C4-2B (cell line): ENCODE measurements at regions not wholly inside any gene's neighbourhood (a gene's known extent, or its start where the extent isn't known, plus 50 kb on each side); places are given as distances from the start of the nearest gene placed in this dataset.

Experiments
- ZFX ChIP-seq: fragments of 450-650 bp; IDR thresholded peaks from 2 replicates; pipeline ENCODE4 v1.6.1; 2017
- TF ChIP-seq, protein P1 (sequence below): fragments of 450-650 bp; conservative IDR thresholded peaks from 2 replicates; pipeline ENCODE4 v1.5.1; 2017; ENCODE audit warnings: mild to moderate bottlenecking

DNA sequence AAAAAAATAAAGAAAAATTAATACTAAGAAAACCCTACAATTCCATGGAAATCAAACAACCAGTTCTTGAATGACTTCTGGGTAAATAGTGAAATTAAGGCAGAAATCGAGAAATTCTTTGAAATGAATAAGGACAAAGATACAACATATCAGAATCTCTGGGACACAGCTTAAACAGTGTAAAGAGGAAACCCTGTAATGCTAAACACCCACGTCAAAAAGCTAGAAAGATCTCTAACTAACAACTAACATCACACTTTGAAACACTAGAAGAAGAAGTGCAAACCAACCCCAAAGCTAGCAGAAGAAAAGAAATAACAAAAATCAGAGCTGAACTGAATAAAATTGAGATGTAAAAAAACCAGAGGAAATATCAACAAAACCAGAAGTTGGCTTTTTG is 114.6 kb upstream of the CD180 start:
- TF ChIP-seq, protein P1, sequence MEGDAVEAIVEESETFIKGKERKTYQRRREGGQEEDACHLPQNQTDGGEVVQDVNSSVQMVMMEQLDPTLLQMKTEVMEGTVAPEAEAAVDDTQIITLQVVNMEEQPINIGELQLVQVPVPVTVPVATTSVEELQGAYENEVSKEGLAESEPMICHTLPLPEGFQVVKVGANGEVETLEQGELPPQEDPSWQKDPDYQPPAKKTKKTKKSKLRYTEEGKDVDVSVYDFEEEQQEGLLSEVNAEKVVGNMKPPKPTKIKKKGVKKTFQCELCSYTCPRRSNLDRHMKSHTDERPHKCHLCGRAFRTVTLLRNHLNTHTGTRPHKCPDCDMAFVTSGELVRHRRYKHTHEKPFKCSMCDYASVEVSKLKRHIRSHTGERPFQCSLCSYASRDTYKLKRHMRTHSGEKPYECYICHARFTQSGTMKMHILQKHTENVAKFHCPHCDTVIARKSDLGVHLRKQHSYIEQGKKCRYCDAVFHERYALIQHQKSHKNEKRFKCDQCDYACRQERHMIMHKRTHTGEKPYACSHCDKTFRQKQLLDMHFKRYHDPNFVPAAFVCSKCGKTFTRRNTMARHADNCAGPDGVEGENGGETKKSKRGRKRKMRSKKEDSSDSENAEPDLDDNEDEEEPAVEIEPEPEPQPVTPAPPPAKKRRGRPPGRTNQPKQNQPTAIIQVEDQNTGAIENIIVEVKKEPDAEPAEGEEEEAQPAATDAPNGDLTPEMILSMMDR, result no peak
- TF ChIP-seq ZFX, result no peak
